Psoas muscle (tissue), 7 donors: ENCODE measurements at regions not wholly inside any gene's neighbourhood (a gene's known extent, or its start where the extent isn't known, plus 50 kb on each side); places are given as distances from the start of the nearest gene placed in this dataset.
A peak's percentile ranks its signal among the peaks of the same experiment; 100 is the strongest.

Experiments
- ATAC-seq, 4 donors: fragments of 200-7000 bp; cut with Tn5 transposase; one replicate each; pipeline ENCODE4 v1.9.1; 2020; ENCODE audit warnings: moderate library complexity in 3 of 4, mild to moderate bottlenecking in 2 of 4
- DNase-seq, 2 donors: peaks; one replicate each; pipeline ENCODE4 v3.0.0-alpha.2; 2020
- H3K27ac ChIP-seq: fragments of 200-600 bp; one replicate; pipeline ENCODE4 v1.8.0; 2022
- H3K27me3 ChIP-seq, 3 donors: fragments of 200-600 bp in 1 of 3; one replicate each; pipeline versions ENCODE4 v1.6.1 to v1.8.0; 2013 to 2022; ENCODE audit warnings: low read length in 2 of 3, mild to moderate bottlenecking in 2 of 3, moderate library complexity in 1 of 3; ENCODE audit not compliant: insufficient read depth in 3 of 3
- H3K36me3 ChIP-seq, 2 donors: fragments of 200-600 bp in 1 of 2; one replicate each; pipeline versions ENCODE4 v1.6.1 to v1.8.0; 2013 to 2022; ENCODE audit warnings: low read depth in 1 of 2, mild to moderate bottlenecking in 1 of 2, moderate library complexity in 1 of 2; ENCODE audit not compliant: insufficient read depth in 1 of 2
- H3K4me1 ChIP-seq: fragments of 200-600 bp; one replicate; pipeline ENCODE4 v1.8.0; 2022
- H3K4me3 ChIP-seq: fragments of 200-600 bp; one replicate; pipeline ENCODE4 v1.8.0; 2022; ENCODE audit warnings: mild to moderate bottlenecking
- H3K9me3 ChIP-seq: fragments of 200-600 bp; one replicate; pipeline ENCODE4 v1.8.0; 2022
- WGBS, 3 donors: extraction: QIAGEN DNeasy Blood & Tissue Kit; methylation state at CpG; one replicate each; pipeline versions ENCODE4 v1.1.6 to v1.1.7; 2013; 5-methylcytosine and 5-hydroxymethylcytosine counted together
- intact Hi-C, 2 donors: fragments of 100-400 bp; cut with DNase I; formaldehyde crosslinking; loops; one replicate each; pipeline versions ENCODE4 v1.11.0 to v1.14.2; 2022
- TF ChIP-seq, protein P1 (sequence below): fragments of 200-600 bp; IDR thresholded peaks from one replicate; pipeline ENCODE4 v1.8.0; 2022; ENCODE audit warnings: antibody characterized with exemption
- donor health status: healthy with polysubstance abuse.
- donor health status: DM: no; HTN: no; CAD: no; lungs with moderate emphysema.
- donor health status: Bipolar disorder and iron deficiency.
- donor health status: healthy.
- donor health status: DM: yes; HTN: yes; CAD: no.
- donor health status: DM: no; HTN: no; CAD: no.
- donor health status: DM: yes; HTN: yes; CAD: no.

DNA sequence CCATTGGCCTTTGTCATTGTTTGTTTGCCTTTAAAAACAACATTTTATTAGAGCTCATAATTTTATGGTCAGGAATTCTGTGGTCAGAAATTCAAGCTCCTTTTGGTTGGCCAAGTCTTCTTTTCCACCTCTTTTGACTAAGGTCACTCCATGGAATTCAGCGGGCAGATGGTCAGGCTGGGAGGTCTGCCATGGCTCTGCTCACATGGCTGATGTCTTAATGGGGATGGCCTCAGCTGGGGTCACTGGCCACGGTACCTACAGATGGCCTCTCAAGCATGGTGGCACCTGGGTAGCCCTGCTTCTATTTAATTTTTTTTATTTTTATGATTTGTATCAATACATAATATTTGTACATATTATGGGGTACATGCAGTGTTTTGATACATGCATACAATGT, 360.8 kb upstream of the MCTP2 start:
- Histone ChIP-seq H3K9me3 (no peaks in the 10 kb centered on the region), H3K4me3 (no peak overlapping the region), H3K27me3 (no peaks in the 10 kb centered on the region), H3K36me3 (no peaks in the 10 kb centered on the region), H3K27ac (no peak overlapping the region), H3K4me1 (no peaks in the 10 kb centered on the region)
- 26 to 41% (median 30%) methylated on average over 2 of the region's 2 CpGs for WGBS, 3 donors
- TF ChIP-seq, protein P1, sequence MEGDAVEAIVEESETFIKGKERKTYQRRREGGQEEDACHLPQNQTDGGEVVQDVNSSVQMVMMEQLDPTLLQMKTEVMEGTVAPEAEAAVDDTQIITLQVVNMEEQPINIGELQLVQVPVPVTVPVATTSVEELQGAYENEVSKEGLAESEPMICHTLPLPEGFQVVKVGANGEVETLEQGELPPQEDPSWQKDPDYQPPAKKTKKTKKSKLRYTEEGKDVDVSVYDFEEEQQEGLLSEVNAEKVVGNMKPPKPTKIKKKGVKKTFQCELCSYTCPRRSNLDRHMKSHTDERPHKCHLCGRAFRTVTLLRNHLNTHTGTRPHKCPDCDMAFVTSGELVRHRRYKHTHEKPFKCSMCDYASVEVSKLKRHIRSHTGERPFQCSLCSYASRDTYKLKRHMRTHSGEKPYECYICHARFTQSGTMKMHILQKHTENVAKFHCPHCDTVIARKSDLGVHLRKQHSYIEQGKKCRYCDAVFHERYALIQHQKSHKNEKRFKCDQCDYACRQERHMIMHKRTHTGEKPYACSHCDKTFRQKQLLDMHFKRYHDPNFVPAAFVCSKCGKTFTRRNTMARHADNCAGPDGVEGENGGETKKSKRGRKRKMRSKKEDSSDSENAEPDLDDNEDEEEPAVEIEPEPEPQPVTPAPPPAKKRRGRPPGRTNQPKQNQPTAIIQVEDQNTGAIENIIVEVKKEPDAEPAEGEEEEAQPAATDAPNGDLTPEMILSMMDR, result no peak
- DNase-seq (peak in 1 of 2 donors; percentile 48), ATAC-seq (no peak)
- intact Hi-C loops, result no loop called here

DNA sequence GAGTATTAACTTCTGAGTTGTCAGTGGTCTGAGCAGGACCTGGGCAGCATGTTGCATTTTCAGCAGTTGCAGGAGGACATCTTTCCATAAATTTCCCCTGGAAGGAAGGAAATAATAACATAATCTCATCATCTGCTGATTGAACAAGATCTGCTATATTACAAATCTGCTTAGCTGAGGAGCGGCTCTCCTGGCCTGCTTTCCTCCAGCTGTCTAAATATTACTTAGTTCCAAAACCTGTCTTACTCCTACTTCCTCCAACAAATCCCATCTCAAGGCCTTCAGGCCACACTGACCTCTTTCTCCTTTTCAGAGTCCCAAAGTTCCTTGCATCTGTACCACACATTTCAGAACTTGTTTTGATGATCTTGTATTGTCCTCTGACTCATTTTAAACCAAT, 364.4 kb upstream of the MCTP2 start:
- Histone ChIP-seq H3K36me3 (no peaks in the 10 kb centered on the region), H3K27ac (peak overlapping the region; percentile 10), H3K9me3 (no peaks in the 10 kb centered on the region), H3K4me3 (no peak overlapping the region), H3K27me3 (no peaks in the 10 kb centered on the region), H3K4me1 (no peaks in the 10 kb centered on the region)
- TF ChIP-seq, protein P1, result no peak
- intact Hi-C loops, result no loop called here
- WGBS, 3 donors, result 23 to 40% (median 25%) methylated on average over 1 of the region's 1 CpG
- ATAC-seq (no peak), DNase-seq (no peak)

DNA sequence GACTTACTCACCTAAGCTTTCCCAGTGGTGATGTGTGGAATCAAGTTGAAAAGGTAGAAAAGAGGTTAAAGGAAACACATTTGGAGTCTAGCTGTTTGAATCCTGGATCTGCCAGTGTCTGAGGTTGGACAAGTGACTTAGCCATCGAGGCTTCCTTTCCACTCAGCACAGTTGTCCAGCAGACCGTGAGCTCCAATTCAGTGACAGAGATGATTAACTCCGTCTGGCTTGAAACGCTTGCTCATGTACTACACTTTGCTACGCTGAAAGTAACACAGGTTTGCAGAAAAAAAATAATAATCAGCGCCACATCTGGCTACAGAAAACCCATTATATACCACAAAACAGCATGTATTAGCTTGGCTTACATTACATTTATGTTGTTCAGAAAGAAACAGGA, 364.9 kb upstream of the MCTP2 start:
- WGBS, 3 donors, result 25 to 46% (median 31%) methylated on average over 6 of the region's 6 CpGs
- H3K27ac ChIP-seq, result peak overlapping the region; percentile 10
- ATAC-seq (peak in 1 of 4 donors; percentile 52), DNase-seq (no peak)
- no peak overlapping the region for H3K4me3 ChIP-seq
- intact Hi-C loops, result no loop called here
- H3K27me3 ChIP-seq, result no peaks in the 10 kb centered on the region
- TF ChIP-seq, protein P1, result no peak
- no peaks in the 10 kb centered on the region for H3K4me1 ChIP-seq
- no peaks in the 10 kb centered on the region for H3K36me3 ChIP-seq
- no peaks in the 10 kb centered on the region for H3K9me3 ChIP-seq

DNA sequence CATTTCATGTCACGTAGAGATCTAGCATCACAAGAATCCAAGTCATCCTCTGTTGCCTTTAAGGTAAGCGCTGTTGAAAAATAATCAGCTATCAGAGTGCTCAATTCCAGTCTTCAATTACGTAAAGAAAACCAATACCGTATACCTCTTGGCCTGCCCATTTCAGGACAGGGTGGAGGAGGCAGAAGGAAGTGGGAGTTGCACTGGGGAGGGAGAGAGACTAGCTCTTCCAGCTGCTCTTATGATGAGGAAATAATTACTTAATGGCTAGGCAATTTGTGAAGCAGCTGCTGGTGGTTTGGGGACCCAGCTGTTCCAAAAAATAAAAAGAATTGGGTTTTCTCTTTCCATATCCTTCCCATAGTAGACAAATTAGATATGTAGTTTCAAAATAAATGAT, 365.8 kb upstream of the MCTP2 start:
- H3K4me3 ChIP-seq, result no peak overlapping the region
- no peaks in the 10 kb centered on the region for H3K9me3 ChIP-seq
- no peak for DNase-seq
- TF ChIP-seq, protein P1, result no peak
- intact Hi-C loops, result no loop called here
- WGBS, 3 donors, result 40 to 56% (median 43%) methylated on average over 4 of the region's 4 CpGs
- no peaks in the 10 kb centered on the region for H3K36me3 ChIP-seq
- peak in 1 of 4 donors; percentile 63 for ATAC-seq
- no peak overlapping the region for H3K27ac ChIP-seq
- no peaks in the 10 kb centered on the region for H3K27me3 ChIP-seq
- H3K4me1 ChIP-seq, result no peaks in the 10 kb centered on the region

DNA sequence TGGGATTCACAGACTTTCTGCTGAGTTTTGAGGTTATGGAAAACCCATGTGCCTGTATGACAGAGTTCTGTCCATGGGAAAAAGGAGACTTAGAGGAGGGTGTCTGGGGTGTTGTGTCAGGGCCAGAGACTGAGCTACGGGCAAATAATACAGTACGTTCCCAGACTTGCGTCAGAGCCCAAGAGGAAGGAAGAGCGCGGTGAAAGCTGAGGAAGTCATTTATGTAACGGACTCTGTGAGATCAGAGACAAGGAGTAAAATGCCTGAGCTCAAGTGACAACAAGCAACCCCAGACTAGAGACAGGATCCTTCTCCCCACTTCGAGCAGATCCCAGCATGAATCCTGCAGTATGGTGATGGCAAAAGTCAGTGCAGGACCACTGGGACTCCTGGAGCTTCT, 368.6 kb upstream of the MCTP2 start:
- H3K4me3 ChIP-seq, result no peak overlapping the region

More for the DNA sequence above, 368.6 kb upstream of the MCTP2 start:
- Histone ChIP-seq H3K36me3 (no peaks in the 10 kb centered on the region), H3K9me3 (no peaks in the 10 kb centered on the region), H3K27ac (no peak overlapping the region), H3K4me1 (no peaks in the 10 kb centered on the region), H3K27me3 (no peaks in the 10 kb centered on the region)
- intact Hi-C loops, result no loop called here
- TF ChIP-seq, protein P1, result no peak
- 66 to 78% (median 69%) methylated on average over 7 of the region's 7 CpGs for WGBS, 3 donors
- peak in 3 of 4 donors; percentile 16 to 48 (median 46) for ATAC-seq
- peak in 1 of 2 donors; percentile 24 for DNase-seq
